CD14-positive monocyte (primary cell): ENCODE measurements at regions not wholly inside any gene's neighbourhood (a gene's known extent, or its start where the extent isn't known, plus 50 kb on each side); places are given as distances from the start of the nearest gene placed in this dataset.

Source experiments
- DNase-seq, 3 donors: peaks; one replicate each; pipeline ENCODE4 v3.0.0-alpha.2; 2011 to 2022
- H2AFZ ChIP-seq: 2 replicates; pipeline ENCODE4 v1.6.0; 2012; ENCODE audit warnings: mild to moderate bottlenecking, low read depth, low read length, inconsistent platforms; ENCODE audit not compliant: insufficient read depth, poor library complexity, severe bottlenecking
- H3K27ac ChIP-seq, 2 donors: 1 replicate in 1 of 2; 2 replicates in 1 of 2; pipeline ENCODE4 v1.5.1; 2012 to 2013; ENCODE audit warnings: low read length in 2 of 2, control low read depth in 1 of 2, inconsistent platforms in 1 of 2, low read depth in 1 of 2, mild to moderate bottlenecking in 1 of 2
- H3K27me3 ChIP-seq, 2 donors: one replicate each; pipeline versions ENCODE4 v1.6.0 to v1.6.1; 2011 to 2013; ENCODE audit warnings: low read length in 2 of 2; ENCODE audit not compliant: control insufficient read depth in 2 of 2, insufficient read depth in 2 of 2
- H3K36me3 ChIP-seq, 2 donors: replicated peaks in 1 of 2; 1 replicate in 1 of 2; 2 replicates in 1 of 2; pipeline versions ENCODE4 v1.5.1 to v1.6.1; 2012 to 2013; ENCODE audit warnings: low read length in 2 of 2, control low read depth in 1 of 2, inconsistent platforms in 1 of 2, mild to moderate bottlenecking in 1 of 2; ENCODE audit not compliant: insufficient read depth in 2 of 2, control insufficient read depth in 1 of 2
- H3K4me1 ChIP-seq, 2 donors: 1 replicate in 1 of 2; 2 replicates in 1 of 2; pipeline versions ENCODE4 v1.5.1 to v1.6.1; 2012 to 2013; ENCODE audit warnings: low read length in 2 of 2, control low read depth in 1 of 2, inconsistent platforms in 1 of 2, mild to moderate bottlenecking in 1 of 2, moderate library complexity in 1 of 2; ENCODE audit not compliant: insufficient read depth in 2 of 2, control insufficient read depth in 1 of 2
- H3K4me2 ChIP-seq: replicated peaks from 2 replicates; pipeline ENCODE3; 2012; ENCODE audit warnings: low read length, moderate library complexity, mild to moderate bottlenecking; ENCODE audit not compliant: poor library complexity, severe bottlenecking; ENCODE audit errors: extremely low read depth
- H3K4me3 ChIP-seq, 3 experiments: fragments of 200-600 bp in 1 of 3; sonication (generic) in 1 of 3; replicated peaks in 1 of 3; 1 replicate in 2 of 3; 2 replicates in 1 of 3; pipeline ENCODE4 v1.5.1; 2011 to 2013; ENCODE audit warnings: low read length in 3 of 3, mild to moderate bottlenecking in 3 of 3, control low read depth in 2 of 3, low read depth in 2 of 3, inconsistent platforms in 1 of 3, moderate library complexity in 1 of 3
- H3K79me2 ChIP-seq: 2 replicates; pipeline ENCODE4 v1.6.0; 2012; ENCODE audit warnings: mild to moderate bottlenecking, control low read depth, inconsistent platforms, low read length, moderate library complexity; ENCODE audit not compliant: insufficient read depth
- H3K9ac ChIP-seq: 2 replicates; pipeline ENCODE4 v1.6.0; 2017; ENCODE audit warnings: low read length, mild to moderate bottlenecking; ENCODE audit not compliant: insufficient read depth, poor library complexity, severe bottlenecking
- H3K9me3 ChIP-seq, 2 donors: replicated peaks in 1 of 2; 1 replicate in 1 of 2; 2 replicates in 1 of 2; pipeline versions ENCODE4 v1.5.1 to v1.6.1; 2012 to 2013; ENCODE audit warnings: low read length in 2 of 2, control low read depth in 1 of 2; ENCODE audit not compliant: control insufficient read depth in 1 of 2, insufficient read depth in 1 of 2
- H4K20me1 ChIP-seq: 2 replicates; pipeline ENCODE4 v1.6.0; 2012; ENCODE audit warnings: mild to moderate bottlenecking, low read length, control low read depth, moderate library complexity; ENCODE audit not compliant: insufficient read depth
- H3K27ac Mint-ChIP-seq, 7 donors: one replicate each; pipeline ENCODE4 v1.8.0; 2020; ENCODE audit warnings: mild to moderate bottlenecking in 7 of 7, mixed read lengths in 7 of 7, moderate library complexity in 6 of 7, inconsistent platforms in 2 of 7
- H3K27me3 Mint-ChIP-seq, 3 donors: one replicate each; pipeline ENCODE4 v1.8.0; 2021 to 2022; ENCODE audit warnings: low read depth in 3 of 3, mild to moderate bottlenecking in 3 of 3, mixed read lengths in 3 of 3, moderate library complexity in 3 of 3, inconsistent platforms in 1 of 3
- H3K36me3 Mint-ChIP-seq, 2 donors: one replicate each; pipeline ENCODE4 v1.8.0; 2020; ENCODE audit warnings: mixed read lengths in 2 of 2, inconsistent platforms in 1 of 2, mild to moderate bottlenecking in 1 of 2
- H3K4me1 Mint-ChIP-seq: one replicate; pipeline ENCODE4 v1.8.0; 2020; ENCODE audit warnings: mild to moderate bottlenecking, mixed read lengths
- H3K4me3 Mint-ChIP-seq, 2 donors: one replicate each; pipeline ENCODE4 v1.8.0; 2020; ENCODE audit warnings: mild to moderate bottlenecking in 2 of 2, mixed read lengths in 2 of 2, moderate library complexity in 1 of 2
- H3K9me3 Mint-ChIP-seq, 7 donors: one replicate each; pipeline ENCODE4 v1.8.0; 2020 to 2022; ENCODE audit warnings: mixed read lengths in 7 of 7, mild to moderate bottlenecking in 6 of 7, moderate library complexity in 6 of 7, inconsistent platforms in 2 of 7
- CTCF ChIP-seq: fragments of 200-600 bp; IDR thresholded peaks from one replicate; pipeline ENCODE4 v1.8.0; 2022; ENCODE audit warnings: antibody characterized with exemption, mild to moderate bottlenecking
- WGBS: methylation state at CpG from one replicate; pipeline ENCODE4 v1.1.5; 2013; ENCODE audit warnings: missing lambda C conversion rate; ENCODE audit not compliant: insufficient coverage; 5-methylcytosine and 5-hydroxymethylcytosine counted together
- intact Hi-C, 2 donors: fragments of 100-400 bp; cut with micrococcal nuclease; formaldehyde crosslinking; loops; one replicate each; pipeline versions ENCODE4 v1.15.0 to v1.15.1; 2023

GRCh38 chr7:91533996-91534395 is 269.8 kb downstream of the FZD1 start:
- no peak overlapping the region for H3K4me3 ChIP-seq
- TF ChIP-seq CTCF = no peak
- H3K27ac ChIP-seq = no peak overlapping the region
- H3K4me2 ChIP-seq = no peak overlapping the region
- Mint-ChIP-seq H3K4me3 (no peak overlapping the region), H3K27ac (no peak overlapping the region), H3K27me3 (peaks cover 3 to 6% (median 6%) of the 10 kb centered on the region in 3 donors), H3K9me3 (peaks cover 1 to 20% (median 12%) of the 10 kb centered on the region in 7 donors), H3K36me3 (no peaks in the 10 kb centered on the region), H3K4me1 (no peaks in the 10 kb centered on the region)
- H3K27me3 ChIP-seq = no peaks in the 10 kb centered on the region
- intact Hi-C loops = no loop called here
- DNase-seq = no peak
- H3K79me2 ChIP-seq = no peaks in the 10 kb centered on the region
- WGBS = 75% methylated on average over 1 of the region's 1 CpG
- no peak overlapping the region for H2AFZ ChIP-seq
- no peaks in the 10 kb centered on the region for H3K36me3 ChIP-seq
- H3K4me1 ChIP-seq = no peaks in the 10 kb centered on the region
- H4K20me1 ChIP-seq = no peaks in the 10 kb centered on the region
- H3K9ac ChIP-seq = no peak overlapping the region
- H3K9me3 ChIP-seq = no peaks in the 10 kb centered on the region

DNA sequence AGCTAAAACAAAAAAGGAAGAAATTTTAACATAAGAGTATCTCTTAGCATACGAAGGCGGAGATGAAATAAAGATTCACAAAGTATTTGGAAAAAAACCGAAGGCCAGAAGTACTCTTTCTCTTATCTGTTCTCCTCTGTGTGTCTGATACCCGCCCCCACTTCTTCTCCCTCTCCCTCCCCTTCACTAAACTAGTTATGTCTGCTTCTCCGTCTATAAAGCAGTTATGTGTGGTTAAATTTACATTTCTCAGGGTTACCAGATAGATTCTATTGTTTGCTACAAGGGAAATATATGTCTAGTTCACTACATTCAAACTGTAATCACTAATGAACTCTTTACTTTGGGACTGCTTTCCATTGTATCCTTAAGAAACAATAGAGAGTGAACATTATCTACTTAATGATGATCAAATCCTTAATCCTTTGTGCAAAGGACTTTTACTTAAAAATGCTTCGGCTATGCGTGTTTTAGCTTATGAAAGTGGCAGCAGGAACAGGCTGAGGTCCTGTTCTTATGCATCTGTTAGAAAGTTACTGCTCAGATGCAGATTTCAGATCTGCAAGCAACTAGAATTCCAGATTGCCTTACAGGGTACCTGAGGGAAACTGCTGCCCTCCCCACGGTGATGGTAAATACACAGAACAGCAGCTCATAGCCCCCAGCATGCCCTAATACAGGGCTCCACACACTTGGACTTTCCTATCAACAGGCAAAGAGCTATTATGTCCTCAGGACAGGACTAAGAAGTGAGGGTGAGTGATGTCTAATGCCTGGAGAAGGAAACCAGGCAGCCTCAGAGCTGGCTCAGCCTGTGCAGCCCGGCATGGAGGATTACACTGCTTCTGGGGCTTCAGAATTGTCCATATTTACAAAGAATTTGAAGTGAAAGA is 273.3 kb downstream of the FZD1 start:
- H3K27ac ChIP-seq = no peak overlapping the region
- no peaks in the 10 kb centered on the region for H3K4me1 ChIP-seq
- Mint-ChIP-seq H3K27ac (no peak overlapping the region), H3K36me3 (no peaks in the 10 kb centered on the region), H3K27me3 (peaks cover 2 to 6% (median 2%) of the 10 kb centered on the region in 3 donors), H3K9me3 (peaks cover 0 to 5% (median 0%) of the 10 kb centered on the region in 7 donors), H3K4me3 (no peak overlapping the region), H3K4me1 (no peaks in the 10 kb centered on the region)
- H3K4me2 ChIP-seq = no peak overlapping the region
- H3K36me3 ChIP-seq = no peaks in the 10 kb centered on the region
- no peak for TF ChIP-seq CTCF
- intact Hi-C loops = no loop called here
- H4K20me1 ChIP-seq = no peaks in the 10 kb centered on the region
- peaks cover 0 to 7% of the 10 kb centered on the region in 2 donors for H3K9me3 ChIP-seq
- DNase-seq = no peak
- H3K79me2 ChIP-seq = no peaks in the 10 kb centered on the region
- no peak overlapping the region for H3K4me3 ChIP-seq
- H2AFZ ChIP-seq = no peak overlapping the region
- H3K27me3 ChIP-seq = no peaks in the 10 kb centered on the region
- 83% methylated on average over 3 of the region's 9 CpGs for WGBS
- H3K9ac ChIP-seq = no peak overlapping the region
